A549 (cell line): ENCODE measurements at regions not wholly inside any gene's neighbourhood (a gene's known extent, or its start where the extent isn't known, plus 50 kb on each side); places are given as distances from the start of the nearest gene placed in this dataset.
A peak's percentile ranks its signal among the peaks of the same experiment; 100 is the strongest.

Experiments
- ATAC-seq, 2 experiments: fragments of 200-7000 bp in 1 of 2; fragments of >200 bp in 1 of 2; cut with Nextera tagmentation in 1 of 2; cut with Tn5 transposase in 1 of 2; 3 replicates each; pipeline versions ENCODE4 v1.8.0 to v1.9.1; 2018 to 2020; ENCODE audit warnings: mild to moderate bottlenecking in 1 of 2, moderate library complexity in 1 of 2
- CTCF ChIA-PET: fragments of 300-600 bp; sonication (Branson Sonifier 250); formaldehyde crosslinking; extraction: SDS; loops from one replicate; lab custom pipeline; 2021; ENCODE audit warnings: antibody characterized with exemption, inconsistent platforms; lab: Yijun Ruan, JAX
- POLR2A ChIA-PET: fragments of 350-600 bp; formaldehyde crosslinking; extraction: SDS; loops from one replicate; lab custom pipeline; 2021; ENCODE audit warnings: antibody characterized with exemption, inconsistent platforms; lab: Yijun Ruan, JAX
- DNase-seq, 2 experiments: peaks; one replicate each; pipeline versions ENCODE4 v3.0.0 to v3.0.0-alpha.2; 2011 to 2016; ENCODE audit warnings: low read depth in 1 of 2, low spot score in 1 of 2
- FAIRE-seq: peaks from 2 replicates; lab custom pipeline; 2011; peaks lifted over from hg19 to GRCh38; lab: Jason Lieb, UNC
- H3K27ac ChIP-seq, 2 experiments: fragments of >200 bp; sonication (Bioruptor Twin); formaldehyde crosslinking; 3 replicates each; pipeline ENCODE4 v1.5.1; 2016 to 2017
- H3K4me1 ChIP-seq: fragments of >200 bp; sonication (Bioruptor Twin); formaldehyde crosslinking; 3 replicates; pipeline ENCODE4 v1.6.1; 2016
- H3K4me2 ChIP-seq: fragments of >200 bp; sonication (Bioruptor Twin); formaldehyde crosslinking; 3 replicates; pipeline ENCODE4 v1.6.1; 2016
- H3K4me3 ChIP-seq: fragments of >200 bp; sonication (Bioruptor Twin); formaldehyde crosslinking; 3 replicates; pipeline ENCODE4 v1.5.1; 2016
- H3K9me3 ChIP-seq: fragments of >200 bp; sonication (Bioruptor Twin); formaldehyde crosslinking; 3 replicates; pipeline ENCODE4 v1.6.1; 2016
- BCL3 ChIP-seq: fragments of >200 bp; sonication (Bioruptor Twin); formaldehyde crosslinking; IDR thresholded peaks from 3 replicates; pipeline ENCODE4 v1.6.1; 2016
- CBX2 ChIP-seq: fragments of 200-600 bp; sonication (generic); IDR thresholded peaks from 2 replicates; pipeline ENCODE4 v1.6.1; 2016; ENCODE audit warnings: low read depth, mild to moderate bottlenecking, borderline replicate concordance
- CBX8 ChIP-seq: fragments of 200-600 bp; sonication (generic); IDR thresholded peaks from 2 replicates; pipeline ENCODE4 v1.6.1; 2016
- CTCF ChIP-seq: fragments of >200 bp; sonication (Bioruptor Twin); formaldehyde crosslinking; IDR thresholded peaks from 3 replicates; pipeline ENCODE4 v1.5.1; 2016
- EHF ChIP-seq: fragments of 250-450 bp; sonication (Bioruptor Pico); IDR thresholded peaks from 2 replicates; pipeline ENCODE4 v1.5.0; 2020; ENCODE audit warnings: mild to moderate bottlenecking
- EHMT2 ChIP-seq: fragments of 200-600 bp; sonication (generic); IDR thresholded peaks from 2 replicates; pipeline ENCODE4 v1.6.1; 2016; ENCODE audit warnings: antibody characterized with exemption, low read depth, mild to moderate bottlenecking, moderate library complexity
- ELK1 ChIP-seq: fragments of 150-350 bp; IDR thresholded peaks from 2 replicates; pipeline ENCODE4 v1.6.1; 2014; ENCODE audit warnings: low read depth, mild to moderate bottlenecking, low read length
- FOXS1 ChIP-seq: fragments of 250-450 bp; sonication (Bioruptor Pico); IDR thresholded peaks from 2 replicates; pipeline ENCODE4 v1.5.0; 2020; ENCODE audit warnings: mild to moderate bottlenecking, moderate library complexity
- HOXA7 ChIP-seq: fragments of 250-450 bp; sonication (Bioruptor Pico); IDR thresholded peaks from 2 replicates; pipeline ENCODE4 v1.5.0; 2020; ENCODE audit warnings: mild to moderate bottlenecking, moderate library complexity
- JUNB ChIP-seq: fragments of >200 bp; sonication (Bioruptor Twin); formaldehyde crosslinking; IDR thresholded peaks from 2 replicates; pipeline ENCODE4 v1.6.1; 2016
- MAFK ChIP-seq: fragments of 450-650 bp; IDR thresholded peaks from 2 replicates; pipeline ENCODE4 v1.6.1; 2014; ENCODE audit not compliant: partially characterized antibody
- NPAS2 ChIP-seq: fragments of 250-450 bp; sonication (Bioruptor Pico); IDR thresholded peaks from 2 replicates; pipeline ENCODE4 v1.8.0; 2022; ENCODE audit warnings: mild to moderate bottlenecking, moderate library complexity, borderline replicate concordance
- NR3C1 ChIP-seq: fragments of >200 bp; sonication (Bioruptor Twin); formaldehyde crosslinking; IDR thresholded peaks from 3 replicates; pipeline ENCODE4 v1.6.1; 2017
- PBX3 ChIP-seq: IDR thresholded peaks from 2 replicates; pipeline ENCODE4 v1.6.1; 2012
- PHF8 ChIP-seq: fragments of 200-600 bp; sonication (generic); IDR thresholded peaks from 2 replicates; pipeline ENCODE4 v1.6.1; 2016; ENCODE audit warnings: low read depth, mild to moderate bottlenecking, antibody characterized with exemption, moderate library complexity, borderline replicate concordance
- RARB ChIP-seq: fragments of 250-450 bp; sonication (Bioruptor Pico); IDR thresholded peaks from 2 replicates; pipeline ENCODE4 v1.8.0; 2021; ENCODE audit warnings: mild to moderate bottlenecking, moderate library complexity
- REST ChIP-seq: fragments of 200-600 bp; sonication (generic); IDR thresholded peaks from 2 replicates; pipeline ENCODE4 v1.6.1; 2016; ENCODE audit warnings: antibody characterized with exemption, mild to moderate bottlenecking, moderate library complexity
- RNF2 ChIP-seq: fragments of 200-600 bp; sonication (generic); IDR thresholded peaks from 2 replicates; pipeline ENCODE4 v1.6.1; 2016; ENCODE audit warnings: low read depth, mild to moderate bottlenecking, antibody characterized with exemption, moderate library complexity, borderline replicate concordance
- TP53 ChIP-seq: fragments of 250-450 bp; sonication (Bioruptor Pico); IDR thresholded peaks from 2 replicates; pipeline ENCODE4 v1.5.0; 2021; ENCODE audit warnings: mild to moderate bottlenecking, moderate library complexity
- WGBS: methylation state at CpG from one replicate; pipeline ENCODE4 v1.1.6; 2017; ENCODE audit errors: missing lambda C conversion rate; 5-methylcytosine and 5-hydroxymethylcytosine counted together

GRCh38 chr2:146244830-146245229 is 1600.0 kb upstream of the ACVR2A start (continued):
- TF ChIP-seq EHMT2 (no peak), NR3C1 (no peak), RARB (CRISPR knock-in tag) (no peak), CBX2 (no peak), FOXS1 (CRISPR knock-in tag) (no peak)
- TF ChIP-seq, all 56 proteins: peak for 0

GRCh38 chr2:146244131-146244530 is 1600.7 kb upstream of the ACVR2A start:
- no peak overlapping the region for H3K4me2 ChIP-seq
- WGBS: 21% methylated on average over 2 of the region's 2 CpGs
- peak; percentile 93 for TF ChIP-seq MAFK
- TF ChIP-seq PHF8: no peak
- TF ChIP-seq, all 56 proteins: peak for 1
- ATAC-seq (no peak), DNase-seq (no peak), FAIRE-seq (no peak)
- POLR2A ChIA-PET: no interaction called here
- H3K4me1 ChIP-seq: no peaks in the 10 kb centered on the region
- H3K9me3 ChIP-seq: no peaks in the 10 kb centered on the region
- no peak overlapping the region for H3K27ac ChIP-seq
- CTCF ChIA-PET: no interaction called here
- H3K4me3 ChIP-seq: no peak overlapping the region

- DNase-seq (no peak), FAIRE-seq (no peak), ATAC-seq (no peak)
- ChIA-PET CTCF (no interaction called here), POLR2A (no interaction called here)
- TF ChIP-seq HOXA7 (no peak), BCL3 (no peak), NPAS2 (CRISPR knock-in tag) (no peak), JUNB (no peak), RARB (CRISPR knock-in tag) (no peak), REST (no peak), EHF (no peak)
- Histone ChIP-seq H3K4me3 (no peak overlapping the region), H3K4me2 (no peak overlapping the region), H3K4me1 (no peaks in the 10 kb centered on the region), H3K9me3 (no peaks in the 10 kb centered on the region), H3K27ac (no peak overlapping the region)
- WGBS: 4% methylated on average over 1 of the region's 1 CpG
Observed at GRCh38 chr2:146241023-146241422, 1603.8 kb upstream of the ACVR2A start.

- no peak overlapping the region for H3K4me2 ChIP-seq
- no peak overlapping the region for H3K4me3 ChIP-seq
- ChIA-PET POLR2A (no interaction called here), CTCF (interaction anchor here (1.2 kb wide), 1 partner anchor 101 kb away, joined by 3 read pairs; no protein-coding TSS in a partner anchor)
- WGBS: 38% methylated on average over 2 of the region's 2 CpGs
- H3K9me3 ChIP-seq: no peaks in the 10 kb centered on the region
- TF ChIP-seq ELK1: no peak
- TF ChIP-seq RARB (CRISPR knock-in tag): no peak
- TF ChIP-seq CBX2: no peak
- TF ChIP-seq CBX8: no peak
- TF ChIP-seq CTCF: no peak
- no peak for TF ChIP-seq BCL3
- no peak for TF ChIP-seq FOXS1 (CRISPR knock-in tag)
- no peak for TF ChIP-seq RNF2
- TF ChIP-seq TP53 (CRISPR knock-in tag): no peak
- no peak for TF ChIP-seq PBX3
- no peak for ATAC-seq
- H3K27ac ChIP-seq: no peak overlapping the region
- DNase-seq: no peak
- no peak for FAIRE-seq
- H3K4me1 ChIP-seq: no peaks in the 10 kb centered on the region
Observed at GRCh38 chr2:146240391-146240790, 1604.4 kb upstream of the ACVR2A start.
